ENCODE measurements at regions not wholly inside any gene's neighbourhood (a gene's known extent, or its start where the extent isn't known, plus 50 kb on each side); places are given as distances from the start of the nearest gene placed in this dataset.
"Not testable (repeated sequence)": the region's sequence is repeated elsewhere in the genome, so short reads cannot be mapped to it uniquely, and the experiment has no call there.

- H3K9me3 ChIP-seq: no peaks in the 10 kb centered on the region
- no peak for TF ChIP-seq CTCF (IDR thresholded peaks at IDR 0.05)
- no peak for TF ChIP-seq POLR2A (IDR thresholded peaks at IDR 0.05)
- no peak overlapping the region for H3K27ac ChIP-seq
- no peak for DNase-seq
- intact Hi-C loops (cut with DNase I; ENCODE audit: low total_unique reads): loop anchor here (10.0 kb wide), 1 partner anchor 127 kb away; no protein-coding TSS in a partner anchor
- 69 to 74% methylated on average over 5 of the region's 5 CpGs for WGBS, 2 donors
- no peaks in the 10 kb centered on the region for H3K4me1 ChIP-seq
- H3K27me3 ChIP-seq: no peaks in the 10 kb centered on the region
- no peaks in the 10 kb centered on the region for H3K36me3 ChIP-seq (ENCODE audit: low read depth, missing control alignments)
- H3K4me3 ChIP-seq: no peak overlapping the region
Observed at GRCh38 chr5:36392186-36392585, 90.5 kb upstream of the RANBP3L start.

GRCh38 chr5:36392818-36393217 lies 91.1 kb upstream of the RANBP3L start:
- no peaks in the 10 kb centered on the region for H3K4me1 ChIP-seq
- DNase-seq: no peak
- H3K9me3 ChIP-seq: no peaks in the 10 kb centered on the region
- H3K27ac ChIP-seq: no peak overlapping the region
- TF ChIP-seq POLR2A (IDR thresholded peaks at IDR 0.05) (no peak), CTCF (IDR thresholded peaks at IDR 0.05) (no peak)
- no peaks in the 10 kb centered on the region for H3K27me3 ChIP-seq
- no peak overlapping the region for H3K4me3 ChIP-seq
- intact Hi-C loops (cut with DNase I; ENCODE audit: low total_unique reads): loop anchor here (10.0 kb wide), 1 partner anchor 128 kb away; no protein-coding TSS in a partner anchor
- no peaks in the 10 kb centered on the region for H3K36me3 ChIP-seq (ENCODE audit: low read depth, missing control alignments)

- H3K9me3 ChIP-seq: no peaks in the 10 kb centered on the region
- H3K27me3 ChIP-seq: no peaks in the 10 kb centered on the region
- DNase-seq: no peak
- intact Hi-C loops (cut with DNase I; ENCODE audit: low total_unique reads): loop anchor here (10.0 kb wide), 1 partner anchor 129 kb away; no protein-coding TSS in a partner anchor
- TF ChIP-seq CTCF (IDR thresholded peaks at IDR 0.05) (no peak), POLR2A (IDR thresholded peaks at IDR 0.05) (no peak)
- no peak overlapping the region for H3K4me3 ChIP-seq
- no peaks in the 10 kb centered on the region for H3K36me3 ChIP-seq (ENCODE audit: low read depth, missing control alignments)
- WGBS, 2 donors: 78 to 88% methylated on average over 4 of the region's 4 CpGs
- H3K27ac ChIP-seq: no peak overlapping the region
- H3K4me1 ChIP-seq: no peaks in the 10 kb centered on the region
Observed at GRCh38 chr5:36393656-36394428, 92.1 kb upstream of the RANBP3L start.

- 94 to 96% methylated on average over 4 of the region's 4 CpGs for WGBS, 2 donors
- Histone ChIP-seq H3K27me3 (no peaks in the 10 kb centered on the region), H3K9me3 (no peaks in the 10 kb centered on the region), H3K27ac (no peak overlapping the region), H3K4me3 (no peak overlapping the region), H3K36me3 (ENCODE audit: low read depth, missing control alignments) (no peaks in the 10 kb centered on the region), H3K4me1 (no peaks in the 10 kb centered on the region)
- intact Hi-C loops (cut with DNase I; ENCODE audit: low total_unique reads): loop anchor here (10.0 kb wide), 1 partner anchor 130 kb away; no protein-coding TSS in a partner anchor
- no peak for DNase-seq
- no peak for TF ChIP-seq POLR2A (IDR thresholded peaks at IDR 0.05)
- no peak for TF ChIP-seq CTCF (IDR thresholded peaks at IDR 0.05)
Observed at GRCh38 chr5:36395260-36395659, 93.6 kb upstream of the RANBP3L start.

GRCh38 chr5:36395947-36396346 lies 94.2 kb upstream of the RANBP3L start:
- not testable (repeated sequence) for H3K9me3 ChIP-seq; DNase-seq; H3K27me3 ChIP-seq; H3K36me3 ChIP-seq (ENCODE audit: low read depth, missing control alignments); H3K27ac ChIP-seq; H3K4me3 ChIP-seq; H3K4me1 ChIP-seq
- intact Hi-C loops (cut with DNase I; ENCODE audit: low total_unique reads): loop anchor here (10.0 kb wide), 1 partner anchor 131 kb away; no protein-coding TSS in a partner anchor
- 88 to 92% methylated on average over 12 of the region's 12 CpGs for WGBS, 2 donors

Data from testis (tissue), 2 donors.